Stomach (tissue), 8 donors: ENCODE measurements at regions not wholly inside any gene's neighbourhood (a gene's known extent, or its start where the extent isn't known, plus 50 kb on each side); places are given as distances from the start of the nearest gene placed in this dataset.

ENCODE experiments used
- DNase-seq, 2 donors: peaks; one replicate each; pipeline versions ENCODE4 v3.0.0 to v3.0.0-alpha.2; 2013 to 2019
- H3K27ac ChIP-seq, 5 donors: fragments of 200-600 bp in 4 of 5; sonication (generic) in 4 of 5; one replicate each; pipeline ENCODE4 v1.5.1; 2013 to 2019; ENCODE audit warnings: mild to moderate bottlenecking in 1 of 5, moderate library complexity in 1 of 5
- H3K27me3 ChIP-seq, 3 donors: fragments of 200-600 bp; sonication (generic); one replicate each; pipeline ENCODE4 v1.5.1; 2017 to 2019; ENCODE audit warnings: mixed run types in 1 of 3
- H3K36me3 ChIP-seq, 4 donors: fragments of 200-600 bp; sonication (generic); 1 replicate in 3 of 4; 2 replicates in 1 of 4; pipeline ENCODE4 v1.5.1; 2016 to 2019
- H3K4me1 ChIP-seq, 4 donors: fragments of 200-600 bp; sonication (generic); one replicate each; pipeline ENCODE4 v1.5.1; 2016 to 2019
- H3K4me3 ChIP-seq, 4 donors: fragments of 200-600 bp; sonication (generic) in 3 of 4; one replicate each; pipeline ENCODE4 v1.5.1; 2016 to 2019; ENCODE audit warnings: mild to moderate bottlenecking in 1 of 4
- H3K9me3 ChIP-seq, 4 donors: fragments of 200-600 bp; sonication (generic); one replicate each; pipeline ENCODE4 v1.5.1; 2016 to 2019
- CTCF ChIP-seq, 7 experiments: fragments of 450-650 bp in 4 of 7; fragments of 200-600 bp in 3 of 7; sonication (generic) in 3 of 7; IDR thresholded peaks; one replicate each; pipeline ENCODE4 v1.5.1; 2016 to 2019; ENCODE audit warnings: antibody characterized with exemption in 7 of 7, control low read depth in 2 of 7, mild to moderate bottlenecking in 1 of 7
- EP300 ChIP-seq: sonication (generic); formaldehyde crosslinking; IDR thresholded peaks from one replicate; pipeline ENCODE4 v1.6.1; 2017; ENCODE audit warnings: antibody characterized with exemption
- POLR2A ChIP-seq, 4 donors: fragments of 450-650 bp; IDR thresholded peaks; one replicate each; pipeline ENCODE4 v1.6.1; 2016; ENCODE audit warnings: antibody characterized with exemption in 4 of 4, control low read depth in 2 of 4, mild to moderate bottlenecking in 1 of 4, moderate library complexity in 1 of 4
- POLR2AphosphoS5 ChIP-seq, 3 donors: sonication (generic); formaldehyde crosslinking; IDR thresholded peaks; one replicate each; pipeline ENCODE4 v1.6.1; 2016; ENCODE audit warnings: antibody characterized with exemption in 3 of 3
- WGBS, 5 donors: extraction: QIAGEN DNeasy Blood & Tissue Kit in 3 of 5; methylation state at CpG; one replicate each; pipeline versions ENCODE4 v1.1.5 to v1.1.7; 2013 to 2018; 5-methylcytosine and 5-hydroxymethylcytosine counted together
- intact Hi-C: fragments of 100-400 bp; cut with DNase I; formaldehyde crosslinking; loops from one replicate; pipeline ENCODE4 v1.15.1; 2023; ENCODE audit warnings: low total_unique reads
- donor health status: healthy with polysubstance abuse.
- donor health status: Bipolar disorder and iron deficiency.
- donor health status: healthy.

DNA sequence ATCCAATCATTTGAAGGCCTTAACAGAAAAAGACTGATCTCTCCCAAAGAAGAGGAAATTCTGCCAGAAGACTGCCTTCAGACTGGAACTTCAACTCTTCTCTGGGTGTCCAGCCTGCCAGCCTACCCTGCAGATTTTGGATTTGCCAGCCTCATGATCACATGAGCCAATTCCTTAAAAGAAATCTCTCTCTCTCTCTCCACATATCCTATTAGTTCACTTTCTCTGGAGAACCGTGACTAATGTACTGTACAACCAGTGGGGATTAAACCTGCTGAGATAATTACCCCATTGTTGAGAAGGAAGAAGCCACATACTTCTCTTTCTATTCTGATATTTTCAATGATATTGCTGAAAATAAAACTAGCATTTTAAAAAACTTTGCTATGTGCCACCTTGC, 711.3 kb upstream of the AMOT start:
- H3K4me1 ChIP-seq, result no peaks in the 10 kb centered on the region
- peaks cover 0 to 5% (median 0%) of the 10 kb centered on the region in 3 donors for H3K27me3 ChIP-seq
- H3K27ac ChIP-seq, result no peak overlapping the region
- 62 to 86% (median 68%) methylated on average over 1 of the region's 1 CpG for WGBS, 5 donors
- intact Hi-C loops, result no loop called here
- no peaks in the 10 kb centered on the region for H3K36me3 ChIP-seq
- H3K9me3 ChIP-seq, result no peaks in the 10 kb centered on the region
- no peak for TF ChIP-seq POLR2A (IDR thresholded peaks at IDR 0.05)
- TF ChIP-seq EP300, result no peak
- no peak for TF ChIP-seq CTCF (IDR thresholded peaks at IDR 0.05)
- no peak for TF ChIP-seq POLR2AphosphoS5 (IDR thresholded peaks at IDR 0.05)
- DNase-seq, result no peak
- H3K4me3 ChIP-seq, result no peak overlapping the region

GRCh38 chrX:113548308-113549015, 707.8 kb upstream of the AMOT start:
- WGBS, 5 donors, result 43 to 88% (median 84%) methylated on average over 2 of the region's 2 CpGs; no CpG with 5 or more reads in 1 of the 5 donors
- Histone ChIP-seq H3K4me1 (no peaks in the 10 kb centered on the region), H3K4me3 (no peak overlapping the region), H3K9me3 (no peaks in the 10 kb centered on the region), H3K27ac (no peak overlapping the region), H3K36me3 (no peaks in the 10 kb centered on the region), H3K27me3 (peaks cover 0 to 5% (median 0%) of the 10 kb centered on the region in 3 donors)
- no peak for TF ChIP-seq CTCF (IDR thresholded peaks at IDR 0.05)
- TF ChIP-seq EP300, result no peak
- no peak for TF ChIP-seq POLR2A (IDR thresholded peaks at IDR 0.05)
- TF ChIP-seq POLR2AphosphoS5 (IDR thresholded peaks at IDR 0.05), result no peak
- intact Hi-C loops, result no loop called here
- no peak for DNase-seq

GRCh38 chrX:113545040-113545439, 704.4 kb upstream of the AMOT start:
- WGBS, 5 donors, result 71% methylated on average over 1 of the region's 1 CpG; no CpG with 5 or more reads in 4 of the 5 donors
- intact Hi-C loops, result no loop called here
- no peak for DNase-seq
- H3K27me3 ChIP-seq, result peaks cover 0 to 5% (median 0%) of the 10 kb centered on the region in 3 donors
- no peak overlapping the region for H3K27ac ChIP-seq
- H3K9me3 ChIP-seq, result no peaks in the 10 kb centered on the region
- H3K4me1 ChIP-seq, result no peaks in the 10 kb centered on the region
- H3K36me3 ChIP-seq, result no peaks in the 10 kb centered on the region
- no peak overlapping the region for H3K4me3 ChIP-seq
- TF ChIP-seq POLR2AphosphoS5 (IDR thresholded peaks at IDR 0.05) (no peak), CTCF (IDR thresholded peaks at IDR 0.05) (no peak), POLR2A (IDR thresholded peaks at IDR 0.05) (no peak), EP300 (no peak)

DNA sequence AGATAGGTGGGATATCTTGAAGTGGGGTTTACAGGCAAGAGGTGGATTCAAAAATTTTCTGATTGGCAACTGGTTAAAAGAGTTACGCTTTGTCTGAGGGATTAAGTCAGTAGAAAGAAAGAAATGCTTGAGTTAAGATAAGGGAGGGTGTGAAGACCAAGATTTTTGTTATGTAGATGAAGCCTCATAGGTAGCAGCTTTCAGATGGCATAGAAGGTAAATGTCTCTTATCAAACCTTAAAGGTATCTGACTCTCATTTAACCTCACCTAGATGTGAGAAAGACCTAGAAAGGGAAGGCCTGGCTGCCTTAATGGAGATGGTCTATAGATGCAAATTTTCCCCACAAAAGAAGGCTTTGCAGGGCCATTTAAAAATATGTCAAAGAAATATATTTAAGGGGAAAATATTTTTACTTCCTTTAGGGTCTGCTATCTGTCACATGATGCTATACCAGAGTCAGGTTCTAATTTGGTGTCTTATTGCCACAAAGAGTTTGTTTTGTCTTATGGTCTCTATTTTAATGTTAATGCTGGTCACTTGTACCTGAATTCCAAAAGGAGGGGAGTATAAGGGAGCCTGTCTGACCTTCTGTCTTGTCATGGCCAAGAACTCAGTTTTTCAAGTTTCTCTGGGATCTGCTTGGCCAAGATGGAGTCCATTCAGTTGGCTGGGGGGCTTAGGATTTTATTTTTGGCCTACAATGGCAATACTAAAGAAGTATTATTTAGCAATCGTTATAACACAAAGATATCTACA, 699.1 kb upstream of the AMOT start:
- WGBS, 5 donors, result 63 to 83% (median 79%) methylated on average over 2 of the region's 2 CpGs
- intact Hi-C loops, result no loop called here
- Histone ChIP-seq H3K4me3 (no peak overlapping the region), H3K4me1 (no peaks in the 10 kb centered on the region), H3K9me3 (no peaks in the 10 kb centered on the region), H3K27ac (no peak overlapping the region), H3K36me3 (no peaks in the 10 kb centered on the region), H3K27me3 (no peaks in the 10 kb centered on the region)
- TF ChIP-seq POLR2A (IDR thresholded peaks at IDR 0.05) (no peak), CTCF (IDR thresholded peaks at IDR 0.05) (no peak), POLR2AphosphoS5 (IDR thresholded peaks at IDR 0.05) (no peak), EP300 (no peak)
- no peak for DNase-seq
